Peyer's patch (tissue), 4 donors: ENCODE measurements at regions not wholly inside any gene's neighbourhood (a gene's known extent, or its start where the extent isn't known, plus 50 kb on each side); places are given as distances from the start of the nearest gene placed in this dataset.

ENCODE experiments used
- POLR2A ChIP-seq, 2 donors: fragments of 450-650 bp; IDR thresholded peaks; one replicate each; pipeline ENCODE4 v1.5.1; 2017; ENCODE audit warnings: antibody characterized with exemption in 2 of 2, mild to moderate bottlenecking in 2 of 2, moderate library complexity in 2 of 2
- TF ChIP-seq, protein P1 (sequence below), 6 experiments: fragments of 450-650 bp in 4 of 6; fragments of 200-600 bp in 2 of 6; sonication (generic) in 1 of 6; IDR thresholded peaks; one replicate each; pipeline ENCODE4 v1.5.1; 2017 to 2019; ENCODE audit warnings: antibody characterized with exemption in 6 of 6, mild to moderate bottlenecking in 3 of 6, moderate library complexity in 1 of 6

DNA sequence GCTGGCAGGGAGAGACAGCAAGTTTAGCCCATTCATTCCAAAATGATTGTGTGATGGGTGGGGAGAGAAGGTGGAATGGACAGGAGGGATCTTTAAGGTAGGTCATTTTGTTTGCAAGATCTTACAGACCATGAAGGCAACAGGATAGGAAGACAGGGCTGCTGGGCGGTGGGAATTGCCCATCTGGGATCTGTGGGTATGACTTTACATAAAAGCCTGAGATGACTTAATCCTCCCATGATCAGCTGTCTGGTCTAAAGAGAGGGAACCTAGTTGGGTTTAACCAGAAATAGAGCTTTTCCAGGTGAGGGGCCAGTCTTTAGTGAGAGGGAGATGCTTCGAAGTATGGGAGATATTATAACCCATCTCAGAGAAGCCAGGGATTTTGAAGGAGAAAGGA is 153.7 kb downstream of the KLF6 start:
- TF ChIP-seq, protein P1, sequence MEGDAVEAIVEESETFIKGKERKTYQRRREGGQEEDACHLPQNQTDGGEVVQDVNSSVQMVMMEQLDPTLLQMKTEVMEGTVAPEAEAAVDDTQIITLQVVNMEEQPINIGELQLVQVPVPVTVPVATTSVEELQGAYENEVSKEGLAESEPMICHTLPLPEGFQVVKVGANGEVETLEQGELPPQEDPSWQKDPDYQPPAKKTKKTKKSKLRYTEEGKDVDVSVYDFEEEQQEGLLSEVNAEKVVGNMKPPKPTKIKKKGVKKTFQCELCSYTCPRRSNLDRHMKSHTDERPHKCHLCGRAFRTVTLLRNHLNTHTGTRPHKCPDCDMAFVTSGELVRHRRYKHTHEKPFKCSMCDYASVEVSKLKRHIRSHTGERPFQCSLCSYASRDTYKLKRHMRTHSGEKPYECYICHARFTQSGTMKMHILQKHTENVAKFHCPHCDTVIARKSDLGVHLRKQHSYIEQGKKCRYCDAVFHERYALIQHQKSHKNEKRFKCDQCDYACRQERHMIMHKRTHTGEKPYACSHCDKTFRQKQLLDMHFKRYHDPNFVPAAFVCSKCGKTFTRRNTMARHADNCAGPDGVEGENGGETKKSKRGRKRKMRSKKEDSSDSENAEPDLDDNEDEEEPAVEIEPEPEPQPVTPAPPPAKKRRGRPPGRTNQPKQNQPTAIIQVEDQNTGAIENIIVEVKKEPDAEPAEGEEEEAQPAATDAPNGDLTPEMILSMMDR (IDR thresholded peaks at IDR 0.05), result no peak
- no peak for TF ChIP-seq POLR2A (IDR thresholded peaks at IDR 0.05)
